ENCODE measurements at regions not wholly inside any gene's neighbourhood (a gene's known extent, or its start where the extent isn't known, plus 50 kb on each side); places are given as distances from the start of the nearest gene placed in this dataset.

GRCh38 chr20:52817511-52817910, 154.6 kb upstream of the TSHZ2 start:
- no peak for DNase-seq

GRCh38 chr20:52814371-52814770, 157.8 kb upstream of the TSHZ2 start:
- DNase-seq = no peak

DNA sequence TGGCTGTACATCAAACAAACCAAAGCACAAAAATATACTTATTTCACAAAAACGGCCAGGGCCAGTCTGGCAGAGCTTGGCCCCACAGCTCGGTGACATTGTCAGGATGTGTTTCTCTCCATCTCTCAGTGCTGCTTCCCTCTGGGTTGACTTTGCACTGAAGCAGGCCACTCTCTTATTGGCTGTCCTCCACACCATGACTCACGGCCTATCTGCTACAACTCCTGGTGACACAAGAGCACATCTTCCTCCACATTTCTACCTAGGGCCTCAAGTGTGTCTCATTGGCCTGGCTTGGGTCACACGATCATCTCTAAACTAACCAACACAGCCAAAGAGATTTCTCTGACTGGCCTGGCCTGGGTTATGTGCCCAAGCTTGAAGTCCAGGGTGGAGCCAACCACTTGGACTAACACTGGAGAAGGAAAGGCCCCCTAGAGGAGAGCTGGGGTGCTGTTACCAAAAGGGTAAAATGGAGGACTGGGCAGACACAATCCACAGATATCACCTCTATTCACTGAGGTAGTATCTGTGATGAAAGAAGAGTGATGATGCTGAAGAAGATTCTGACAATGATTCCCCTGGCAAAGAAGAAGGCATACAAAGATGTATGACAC, 159.8 kb upstream of the TSHZ2 start:
- DNase-seq = no peak

DNA sequence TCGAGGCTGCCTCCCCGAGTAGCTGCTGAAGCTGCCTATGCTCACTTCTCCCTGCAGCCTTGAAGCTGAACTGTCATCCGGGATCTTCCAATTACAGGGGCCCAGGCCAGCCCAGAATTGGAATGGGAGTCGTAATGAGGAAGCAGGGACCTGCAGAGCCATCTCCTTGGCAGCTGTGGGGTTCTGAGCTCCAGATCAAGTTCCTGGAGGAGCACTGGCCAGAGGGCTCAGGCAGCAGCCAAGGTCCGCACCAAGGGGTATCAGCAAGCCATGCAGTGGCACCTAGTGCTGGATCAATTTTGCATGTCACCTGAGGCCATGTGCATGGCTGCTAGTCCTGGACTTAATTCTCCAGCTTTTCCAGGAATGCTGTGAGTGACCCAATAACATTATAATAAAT, 163.2 kb upstream of the TSHZ2 start:
- no peak for DNase-seq

DNA sequence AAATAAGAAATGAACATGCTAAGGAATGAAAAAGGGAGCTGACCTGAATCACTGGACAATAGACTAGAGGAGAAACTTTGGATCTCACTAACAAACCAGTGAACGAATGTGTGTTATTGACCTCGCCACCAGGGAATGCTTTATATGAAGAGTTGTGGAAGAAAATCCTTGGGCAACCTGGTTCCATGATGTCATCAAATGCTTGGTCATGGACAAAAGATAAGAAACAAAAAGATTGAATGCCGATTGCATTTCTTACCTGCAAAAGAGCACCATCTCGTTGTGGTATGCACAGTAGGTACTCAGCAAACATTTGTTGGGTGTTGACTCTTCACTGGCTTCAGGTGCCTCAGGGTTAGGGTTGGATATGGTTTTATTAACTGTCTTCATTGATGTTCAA, 165.2 kb upstream of the TSHZ2 start:
- DNase-seq = no peak

- DNase-seq = no peak
Observed at GRCh38 chr20:52805843-52806242, 166.3 kb upstream of the TSHZ2 start.

DNA sequence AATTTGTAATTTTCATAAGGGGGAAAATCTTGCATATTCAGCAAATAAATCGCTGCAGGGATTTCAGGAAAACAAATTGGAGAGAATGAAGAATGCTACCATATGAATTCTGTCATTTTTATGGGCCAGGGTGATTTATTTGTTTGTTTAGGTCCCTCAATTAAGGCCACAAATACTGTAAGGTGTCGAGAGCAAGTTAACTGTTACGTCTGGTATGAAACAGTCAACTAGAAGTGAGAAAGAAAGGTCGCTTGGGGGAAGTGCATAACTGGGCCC, 166.9 kb upstream of the TSHZ2 start:
- no peak for DNase-seq

DNA sequence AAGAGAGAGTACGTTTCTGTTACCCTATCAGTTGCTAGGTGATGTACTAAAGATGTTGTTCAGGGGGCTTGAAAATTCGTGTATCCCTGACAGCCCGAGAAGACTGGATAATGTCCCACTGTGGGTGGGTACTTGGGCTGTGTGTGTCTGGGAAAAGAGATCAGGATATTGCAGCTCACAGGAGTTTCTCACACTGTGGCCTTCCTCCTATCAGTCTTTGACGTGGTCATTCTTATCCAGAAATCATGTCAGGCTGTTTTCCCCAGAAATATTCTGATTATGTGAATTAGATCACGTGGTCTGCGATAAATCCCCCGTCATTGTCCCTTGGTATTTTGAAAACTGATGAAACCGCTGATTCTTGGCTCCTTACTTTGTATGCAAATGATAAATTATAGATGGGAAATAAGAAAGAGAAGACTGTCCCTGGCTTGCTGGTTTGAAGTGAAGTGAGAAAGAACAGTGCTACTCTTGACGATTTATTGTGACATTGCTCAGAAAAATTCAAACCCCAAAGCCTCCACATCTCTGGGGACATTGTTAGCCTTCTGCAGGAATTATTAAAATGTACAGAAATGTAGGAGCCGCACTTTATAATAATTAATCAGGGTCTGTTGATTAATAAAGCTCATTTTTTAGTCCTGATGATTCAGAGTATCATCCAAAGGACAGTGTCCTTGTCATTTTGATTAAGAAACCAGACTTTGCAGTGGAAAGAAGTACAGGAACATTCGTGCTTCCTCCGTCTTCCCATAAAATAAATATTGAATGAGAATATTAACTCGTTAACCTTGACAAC, 167.5 kb upstream of the TSHZ2 start:
- no peak for DNase-seq

DNA sequence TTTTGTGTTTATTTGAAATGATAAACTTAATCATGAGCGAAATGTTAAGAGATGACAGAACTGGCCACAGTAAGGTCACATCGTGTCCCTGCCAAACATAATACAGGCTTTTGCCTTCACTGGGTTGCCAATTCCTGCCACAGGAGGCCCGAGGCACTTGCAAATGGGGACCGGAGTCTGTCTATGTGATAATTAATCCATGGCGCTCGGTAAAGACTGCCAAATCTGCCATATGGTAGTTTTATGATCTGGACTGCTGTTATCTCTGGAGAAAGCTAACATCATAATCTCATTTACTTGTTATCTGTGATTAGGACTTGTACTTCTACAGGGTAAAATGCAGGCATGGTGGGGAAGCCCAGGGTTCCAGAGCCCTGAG, 170.5 kb upstream of the TSHZ2 start:
- DNase-seq = no peak

GRCh38 chr20:52800734-52801627, 171.2 kb upstream of the TSHZ2 start:
- no peak for DNase-seq

- no peak for DNase-seq
Observed at GRCh38 chr20:52799130-52799529, 173.0 kb upstream of the TSHZ2 start.

DNA sequence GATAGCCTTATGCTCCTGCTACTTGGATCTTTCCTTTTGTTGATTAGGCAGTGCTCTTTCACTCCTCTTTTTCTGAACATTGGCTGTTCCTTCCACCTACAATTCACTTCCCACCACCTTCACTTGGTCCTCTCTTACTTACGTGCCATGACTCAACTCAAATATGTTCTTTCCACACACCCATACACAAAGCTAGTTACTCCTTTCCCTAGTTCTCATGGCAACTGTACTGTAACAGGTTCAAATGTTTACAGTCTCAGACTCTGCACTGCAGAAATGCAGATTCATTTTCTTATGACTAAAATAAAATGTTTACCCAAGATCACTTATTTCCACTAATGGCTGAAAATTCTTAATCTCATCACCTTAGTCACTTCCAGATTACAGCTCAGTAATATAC, 174.0 kb upstream of the TSHZ2 start:
- DNase-seq = no peak

GRCh38 chr20:52794853-52795252, 177.3 kb upstream of the TSHZ2 start:
- no peak for DNase-seq

GRCh38 chr20:52793339-52793963, 178.7 kb upstream of the TSHZ2 start:
- no peak for DNase-seq

- no peak for DNase-seq
Observed at GRCh38 chr20:52791091-52791490, 181.1 kb upstream of the TSHZ2 start.

- no peak for DNase-seq
Observed at GRCh38 chr20:52789716-52790115, 182.4 kb upstream of the TSHZ2 start.

DNA sequence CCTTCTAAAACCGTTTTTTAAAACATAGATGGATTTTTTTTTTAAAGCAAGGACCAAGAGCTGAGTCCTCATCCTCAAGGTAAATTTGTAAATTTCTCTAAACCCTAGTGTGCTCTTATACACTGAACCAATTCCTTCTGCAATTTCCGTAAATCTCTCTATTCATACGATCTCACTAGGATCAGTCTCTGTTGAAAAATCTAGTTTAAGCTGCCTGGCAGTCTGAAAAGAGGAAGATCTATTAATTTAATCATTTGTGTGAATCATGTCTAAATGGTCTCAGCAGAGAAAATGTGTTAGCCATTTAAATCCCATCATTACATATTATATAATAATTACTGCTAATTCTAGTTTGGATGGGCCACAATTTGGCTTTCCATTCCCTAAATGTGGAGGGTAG, 184.2 kb upstream of the TSHZ2 start:
- no peak for DNase-seq

DNA sequence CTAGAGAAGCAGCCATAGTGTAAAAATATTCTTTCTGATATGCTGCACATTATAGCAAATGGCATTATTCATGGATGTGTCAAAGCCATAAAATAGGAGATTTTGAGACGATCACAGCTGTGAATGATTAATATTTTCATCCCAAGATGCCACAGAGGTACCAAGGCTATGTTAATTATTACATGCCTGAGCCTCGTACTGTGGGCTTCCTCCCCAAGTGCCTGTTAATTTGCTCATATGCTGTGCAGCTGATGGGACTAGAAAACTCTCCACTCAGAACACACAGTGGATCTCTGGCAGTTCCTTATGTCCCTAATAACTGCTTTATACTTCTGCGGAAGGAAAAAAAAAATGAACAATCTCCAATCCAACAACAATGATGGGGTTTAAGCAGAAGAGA, 184.9 kb upstream of the TSHZ2 start:
- no peak for DNase-seq

- DNase-seq = no peak
Observed at GRCh38 chr20:52785679-52786078, 186.5 kb upstream of the TSHZ2 start.

- DNase-seq = no peak
Observed at GRCh38 chr20:52783769-52784168, 188.4 kb upstream of the TSHZ2 start.

GRCh38 chr20:52780462-52780861, 191.7 kb upstream of the TSHZ2 start:
- no peak for DNase-seq

GRCh38 chr20:52779125-52779524, 193.0 kb upstream of the TSHZ2 start:
- DNase-seq = no peak

GRCh38 chr20:52777171-52777570, 195.0 kb upstream of the TSHZ2 start:
- no peak for DNase-seq

- DNase-seq = no peak
Observed at GRCh38 chr20:52775786-52776185, 196.4 kb upstream of the TSHZ2 start.

Measured in GF-D8 (cell line).